ENCODE measurements at regions not wholly inside any gene's neighbourhood (a gene's known extent, or its start where the extent isn't known, plus 50 kb on each side); places are given as distances from the start of the nearest gene placed in this dataset.

GRCh38 chr18:30113454-30113853 lies 929.1 kb downstream of the DSC3 start:
- no peak for TF ChIP-seq CTCF (IDR thresholded peaks at IDR 0.05)
- no peak for TF ChIP-seq POLR2A (IDR thresholded peaks at IDR 0.05)
- TF ChIP-seq POLR2AphosphoS5 (IDR thresholded peaks at IDR 0.05): no peak
- no peak for TF ChIP-seq EP300 (IDR thresholded peaks at IDR 0.05)
